ENCODE measurements at regions not wholly inside any gene's neighbourhood (a gene's known extent, or its start where the extent isn't known, plus 50 kb on each side); places are given as distances from the start of the nearest gene placed in this dataset.

GRCh38 chr10:85311613-85312337 lies 983.4 kb downstream of the CCSER2 start:
- DNase-seq (ENCODE audit: low spot score in 2 of 2), result no peak
- TF ChIP-seq POLR2A (IDR thresholded peaks at IDR 0.05) (no peak), CTCF (IDR thresholded peaks at IDR 0.05) (no peak), EP300 (IDR thresholded peaks at IDR 0.05) (no peak)
- Histone ChIP-seq H3K27me3 (no peaks in the 10 kb centered on the region), H3K4me1 (no peaks in the 10 kb centered on the region), H3K36me3 (no peaks in the 10 kb centered on the region), H3K9me3 (no peaks in the 10 kb centered on the region), H3K4me3 (no peak overlapping the region), H3K27ac (no peak overlapping the region)
- 72% methylated on average over 2 of the region's 2 CpGs for WGBS, 2 donors

GRCh38 chr10:85315657-85316056 lies 987.3 kb downstream of the CCSER2 start:
- Histone ChIP-seq H3K4me3 (no peak overlapping the region), H3K27ac (no peak overlapping the region), H3K9me3 (no peaks in the 10 kb centered on the region), H3K4me1 (no peaks in the 10 kb centered on the region), H3K36me3 (no peaks in the 10 kb centered on the region), H3K27me3 (no peaks in the 10 kb centered on the region)
- no peak for DNase-seq (ENCODE audit: low spot score in 2 of 2)
- TF ChIP-seq EP300 (IDR thresholded peaks at IDR 0.05) (no peak), CTCF (IDR thresholded peaks at IDR 0.05) (no peak), POLR2A (IDR thresholded peaks at IDR 0.05) (no peak)
- WGBS, 2 donors, result 75 to 76% methylated on average over 4 of the region's 4 CpGs

DNA sequence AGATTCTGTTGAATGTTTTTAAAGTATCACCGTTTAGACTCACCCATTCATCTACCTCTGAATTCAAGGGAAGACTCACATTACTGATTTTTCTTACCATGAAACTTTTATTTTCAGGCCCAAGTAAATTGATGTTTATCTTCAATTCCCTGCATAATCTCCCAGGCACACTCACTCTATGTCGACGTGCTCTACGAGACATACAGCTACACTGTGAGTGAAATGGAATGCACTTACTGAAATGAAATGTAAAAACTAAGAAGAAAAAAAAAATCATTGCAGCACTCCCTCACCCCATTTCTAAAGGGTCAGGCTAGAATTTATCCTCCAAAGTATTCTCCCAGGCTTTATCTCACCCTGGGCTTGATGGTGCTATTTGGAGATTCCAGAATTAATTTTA lies 987.9 kb downstream of the CCSER2 start:
- 60 to 69% methylated on average over 4 of the region's 4 CpGs for WGBS, 2 donors
- Histone ChIP-seq H3K9me3 (no peaks in the 10 kb centered on the region), H3K36me3 (no peaks in the 10 kb centered on the region), H3K27me3 (no peaks in the 10 kb centered on the region), H3K4me1 (no peaks in the 10 kb centered on the region), H3K27ac (no peak overlapping the region), H3K4me3 (no peak overlapping the region)
- TF ChIP-seq CTCF (IDR thresholded peaks at IDR 0.05) (no peak), POLR2A (IDR thresholded peaks at IDR 0.05) (no peak), EP300 (IDR thresholded peaks at IDR 0.05) (no peak)
- DNase-seq (ENCODE audit: low spot score in 2 of 2), result no peak

GRCh38 chr10:85317827-85318226 lies 989.4 kb downstream of the CCSER2 start:
- Histone ChIP-seq H3K4me3 (no peak overlapping the region), H3K4me1 (no peaks in the 10 kb centered on the region), H3K9me3 (no peaks in the 10 kb centered on the region), H3K36me3 (no peaks in the 10 kb centered on the region), H3K27me3 (no peaks in the 10 kb centered on the region), H3K27ac (no peak overlapping the region)
- DNase-seq (ENCODE audit: low spot score in 2 of 2), result no peak
- WGBS, 2 donors, result 80 to 83% methylated on average over 2 of the region's 2 CpGs
- TF ChIP-seq CTCF (IDR thresholded peaks at IDR 0.05) (no peak), POLR2A (IDR thresholded peaks at IDR 0.05) (no peak), EP300 (IDR thresholded peaks at IDR 0.05) (no peak)

- TF ChIP-seq POLR2A (IDR thresholded peaks at IDR 0.05) (no peak), CTCF (IDR thresholded peaks at IDR 0.05) (no peak), EP300 (IDR thresholded peaks at IDR 0.05) (no peak)
- H3K27me3 ChIP-seq, result no peaks in the 10 kb centered on the region
- no peaks in the 10 kb centered on the region for H3K9me3 ChIP-seq
- H3K27ac ChIP-seq, result no peak overlapping the region
- H3K4me3 ChIP-seq, result no peak overlapping the region
- 55 to 66% methylated on average over 9 of the region's 9 CpGs for WGBS, 2 donors
- DNase-seq (ENCODE audit: low spot score in 2 of 2), result no peak
- H3K4me1 ChIP-seq, result no peaks in the 10 kb centered on the region
- no peaks in the 10 kb centered on the region for H3K36me3 ChIP-seq
These were observed 990.7 kb downstream of the CCSER2 start for GRCh38 chr10:85318809-85319807.
